ENCODE measurements at regions not wholly inside any gene's neighbourhood (a gene's known extent, or its start where the extent isn't known, plus 50 kb on each side); places are given as distances from the start of the nearest gene placed in this dataset.

GRCh38 chr13:104318121-104318520, 1251.9 kb upstream of the SLC10A2 start:
- no peak for DNase-seq (ENCODE audit: low read depth)

- no peak for DNase-seq (ENCODE audit: low read depth)
Measured at GRCh38 chr13:104315606-104316005, 1249.4 kb upstream of the SLC10A2 start.

- no peak for DNase-seq (ENCODE audit: low read depth)
Measured at GRCh38 chr13:104314926-104315535, 1248.8 kb upstream of the SLC10A2 start.

- DNase-seq (ENCODE audit: low read depth) = no peak
Measured at GRCh38 chr13:104314321-104314720, 1248.1 kb upstream of the SLC10A2 start.

GRCh38 chr13:104310861-104311260, 1244.6 kb upstream of the SLC10A2 start:
- DNase-seq (ENCODE audit: low read depth) = no peak

- DNase-seq (ENCODE audit: low read depth) = no peak
Measured at GRCh38 chr13:104309431-104309830, 1243.2 kb upstream of the SLC10A2 start.

- no peak for DNase-seq (ENCODE audit: low read depth)
Measured at GRCh38 chr13:104301171-104301975, 1235.2 kb upstream of the SLC10A2 start.

GRCh38 chr13:104297075-104297474, 1230.9 kb upstream of the SLC10A2 start:
- DNase-seq (ENCODE audit: low read depth) = no peak

- no peak for DNase-seq (ENCODE audit: low read depth)
Measured at GRCh38 chr13:104296286-104296685, 1230.1 kb upstream of the SLC10A2 start.

GRCh38 chr13:104295537-104295936, 1229.3 kb upstream of the SLC10A2 start:
- no peak for DNase-seq (ENCODE audit: low read depth)

- DNase-seq (ENCODE audit: low read depth) = no peak
Measured at GRCh38 chr13:104289400-104289799, 1223.2 kb upstream of the SLC10A2 start.

- no peak for DNase-seq (ENCODE audit: low read depth)
Measured at GRCh38 chr13:104288496-104288895, 1222.3 kb upstream of the SLC10A2 start.

GRCh38 chr13:104286566-104287290, 1220.5 kb upstream of the SLC10A2 start:
- no peak for DNase-seq (ENCODE audit: low read depth)

- no peak for DNase-seq (ENCODE audit: low read depth)
Measured at GRCh38 chr13:104281910-104282309, 1215.7 kb upstream of the SLC10A2 start.

GRCh38 chr13:104270731-104271130, 1204.5 kb upstream of the SLC10A2 start:
- no peak for DNase-seq (ENCODE audit: low read depth)

- DNase-seq (ENCODE audit: low read depth) = no peak
Measured at GRCh38 chr13:104267206-104267811, 1201.1 kb upstream of the SLC10A2 start.

- DNase-seq (ENCODE audit: low read depth) = no peak
Measured at GRCh38 chr13:104256701-104257100, 1190.5 kb upstream of the SLC10A2 start.

GRCh38 chr13:104253063-104253680, 1187.0 kb upstream of the SLC10A2 start:
- no peak for DNase-seq (ENCODE audit: low read depth)

- DNase-seq (ENCODE audit: low read depth) = no peak
Measured at GRCh38 chr13:104251931-104252330, 1185.7 kb upstream of the SLC10A2 start.

GRCh38 chr13:104246955-104247354, 1180.7 kb upstream of the SLC10A2 start:
- DNase-seq (ENCODE audit: low read depth) = no peak

- DNase-seq (ENCODE audit: low read depth) = no peak
Measured at GRCh38 chr13:104206450-104207044, 1140.3 kb upstream of the SLC10A2 start.

- no peak for DNase-seq (ENCODE audit: low read depth)
Measured at GRCh38 chr13:104204177-104204576, 1138.0 kb upstream of the SLC10A2 start.
